Mesodermal cell (in vitro differentiated cells): ENCODE measurements at regions not wholly inside any gene's neighbourhood (a gene's known extent, or its start where the extent isn't known, plus 50 kb on each side); places are given as distances from the start of the nearest gene placed in this dataset.

Experiments used
- H3K27ac ChIP-seq: 2 replicates; pipeline ENCODE4 v1.7.0; 2013; ENCODE audit warnings: mild to moderate bottlenecking, low read depth, low read length, moderate library complexity; ENCODE audit not compliant: severe bottlenecking
- H3K36me3 ChIP-seq: 2 replicates; pipeline ENCODE4 v1.7.1; 2013; ENCODE audit warnings: mild to moderate bottlenecking, low read length, moderate library complexity; ENCODE audit not compliant: control insufficient read depth, insufficient read depth
- H3K4me1 ChIP-seq: one replicate; pipeline ENCODE4 v1.7.1; 2013; ENCODE audit warnings: mild to moderate bottlenecking, low read length; ENCODE audit not compliant: insufficient read depth, control insufficient read depth, poor library complexity, severe bottlenecking
- H3K4me3 ChIP-seq: 2 replicates; pipeline ENCODE4 v1.7.0; 2013; ENCODE audit warnings: low read length, control low read depth, mild to moderate bottlenecking; ENCODE audit not compliant: insufficient read depth, poor library complexity, severe bottlenecking; ENCODE audit errors: extremely low read depth
- H3K9me3 ChIP-seq: 2 replicates; pipeline ENCODE4 v1.7.1; 2013; ENCODE audit warnings: mild to moderate bottlenecking, low read length, moderate library complexity; ENCODE audit not compliant: control insufficient read depth
- WGBS, 2 experiments: methylation state at CpG; one replicate each; pipeline ENCODE4 v1.1.5; 2013; ENCODE audit warnings: missing lambda C conversion rate in 2 of 2; ENCODE audit not compliant: insufficient coverage in 2 of 2; 5-methylcytosine and 5-hydroxymethylcytosine counted together

DNA sequence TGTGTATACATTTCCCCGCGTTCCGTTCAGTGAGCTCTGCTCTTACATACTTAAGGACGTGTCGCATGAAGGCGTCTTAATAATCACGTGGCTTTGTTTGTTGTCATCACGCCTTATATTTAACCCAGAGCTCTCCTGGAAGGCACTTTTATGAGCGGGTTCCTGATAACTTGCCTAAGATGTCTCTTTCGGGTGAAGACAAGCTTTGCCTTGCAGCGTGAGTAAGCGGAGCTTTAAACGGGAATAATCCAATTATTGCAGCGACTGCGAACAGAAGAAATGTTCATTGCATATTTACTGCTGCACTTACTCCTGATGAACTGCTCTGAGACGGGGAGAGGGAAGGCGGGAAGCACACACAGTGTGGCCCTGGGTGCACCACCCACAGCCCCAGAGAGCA is 1128.2 kb downstream of the BRD1 start:
- WGBS, 2 experiments = 94% methylated on average over 17 of the region's 17 CpGs
- Histone ChIP-seq H3K9me3 (no peaks in the 10 kb centered on the region), H3K4me3 (no peak overlapping the region)

DNA sequence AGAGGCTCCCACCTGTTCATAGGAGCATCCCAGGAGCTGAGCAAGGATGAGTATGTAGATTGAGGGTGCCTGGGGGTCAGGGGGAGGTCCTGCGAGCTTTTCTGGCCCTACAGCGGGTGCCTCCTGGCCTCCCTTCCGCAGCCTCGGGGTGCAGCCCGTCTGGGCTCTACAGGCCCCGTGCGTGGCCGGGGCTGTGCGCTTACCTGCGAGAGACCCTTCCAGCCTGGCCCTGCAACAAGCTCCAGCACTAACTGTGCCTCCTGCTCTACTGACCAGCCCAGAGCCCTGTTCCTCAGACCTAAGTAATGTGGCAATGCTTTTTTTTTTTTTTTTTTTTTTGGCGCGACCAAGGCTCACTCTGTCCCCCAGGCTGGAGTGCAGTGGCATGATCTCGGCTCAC is 1129.1 kb downstream of the BRD1 start:
- no peak overlapping the region for H3K4me3 ChIP-seq
- no peaks in the 10 kb centered on the region for H3K36me3 ChIP-seq
- no peaks in the 10 kb centered on the region for H3K9me3 ChIP-seq
- WGBS, 2 experiments = 69 to 73% methylated on average over 8 of the region's 13 CpGs
- peaks cover 5% of the 10 kb centered on the region for H3K4me1 ChIP-seq
- H3K27ac ChIP-seq = no peak overlapping the region

More for the DNA sequence above, 1128.2 kb downstream of the BRD1 start:
- H3K27ac ChIP-seq = no peak overlapping the region
- H3K4me1 ChIP-seq = peaks cover 5% of the 10 kb centered on the region
- no peaks in the 10 kb centered on the region for H3K36me3 ChIP-seq

DNA sequence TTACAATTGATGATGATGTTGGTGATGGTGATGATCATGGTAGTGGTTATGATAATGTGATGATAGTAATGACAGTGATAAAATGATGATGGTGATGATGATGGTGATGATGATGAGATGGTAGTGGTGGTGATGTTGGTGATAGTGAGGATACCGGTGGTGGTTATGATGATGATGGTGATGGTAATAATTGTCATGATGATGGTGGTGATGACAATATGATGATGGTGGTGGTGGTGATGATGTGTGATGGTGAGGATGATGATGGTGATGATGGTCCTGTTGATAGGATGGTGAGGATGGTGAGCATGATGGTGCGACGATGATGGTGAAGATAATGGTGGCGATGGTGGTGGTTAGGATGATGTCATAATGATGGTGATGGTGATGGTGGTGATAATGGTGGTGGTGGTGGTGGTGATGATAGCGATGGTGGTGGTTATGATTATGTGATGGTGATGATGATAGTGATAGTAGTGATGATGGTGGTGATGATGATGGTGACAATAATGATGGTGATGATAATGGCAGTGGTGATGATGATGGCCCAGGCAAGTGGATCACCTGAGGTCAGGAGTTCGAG is 1129.9 kb downstream of the BRD1 start:
- WGBS, 2 experiments = 89 to 92% methylated on average over 2 to 5 of the region's 6 CpGs
- no peaks in the 10 kb centered on the region for H3K9me3 ChIP-seq
- no peaks in the 10 kb centered on the region for H3K36me3 ChIP-seq
- no peak overlapping the region for H3K27ac ChIP-seq
- H3K4me3 ChIP-seq = no peak overlapping the region
- peaks cover 4% of the 10 kb centered on the region for H3K4me1 ChIP-seq

DNA sequence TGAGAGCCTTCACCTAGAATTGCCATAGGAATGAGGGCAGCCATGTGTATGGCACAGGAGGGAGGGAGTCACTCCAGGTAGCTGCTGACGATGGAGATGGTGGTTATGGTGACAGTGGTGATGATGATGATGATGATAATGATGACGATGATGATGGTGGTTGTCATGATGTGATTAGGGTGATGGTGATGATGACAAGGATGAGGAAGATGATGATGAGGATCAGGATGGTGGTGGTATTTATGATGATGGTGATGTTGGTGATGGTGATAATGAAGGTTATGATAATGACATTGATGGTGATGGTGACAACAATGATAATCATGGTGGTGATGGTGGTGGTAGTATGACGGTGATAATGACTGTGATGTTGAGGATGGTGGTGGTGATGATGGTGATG is 1130.5 kb downstream of the BRD1 start:
- Histone ChIP-seq H3K4me3 (no peak overlapping the region), H3K27ac (no peak overlapping the region), H3K9me3 (no peaks in the 10 kb centered on the region), H3K36me3 (no peaks in the 10 kb centered on the region), H3K4me1 (no peaks in the 10 kb centered on the region)
- WGBS, 2 experiments = 89 to 98% methylated on average over 3 of the region's 3 CpGs

DNA sequence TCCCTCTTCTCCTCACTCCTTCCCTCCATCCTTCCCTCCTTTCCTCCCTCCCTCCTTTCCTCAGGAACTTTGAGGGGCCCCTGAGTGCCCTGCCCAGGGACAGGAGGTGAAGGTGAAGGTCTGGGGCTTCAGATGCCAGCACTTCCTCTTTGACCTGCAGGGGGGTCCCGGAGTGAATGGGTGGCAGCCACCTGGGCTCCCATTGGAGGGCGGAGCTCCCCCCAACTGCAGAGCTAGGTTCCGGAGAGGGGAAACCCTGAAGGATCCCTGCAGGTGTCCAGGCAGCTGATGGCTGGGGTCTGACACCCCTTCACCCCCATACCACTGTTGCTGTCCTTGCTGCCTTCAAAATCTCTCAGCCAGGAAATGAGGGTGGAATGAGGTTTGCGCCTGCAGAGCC is 1131.3 kb downstream of the BRD1 start:
- Histone ChIP-seq H3K4me3 (no peak overlapping the region), H3K4me1 (no peaks in the 10 kb centered on the region), H3K36me3 (no peaks in the 10 kb centered on the region), H3K9me3 (no peaks in the 10 kb centered on the region), H3K27ac (no peak overlapping the region)
- WGBS, 2 experiments = 93 to 100% methylated on average over 3 of the region's 4 CpGs

DNA sequence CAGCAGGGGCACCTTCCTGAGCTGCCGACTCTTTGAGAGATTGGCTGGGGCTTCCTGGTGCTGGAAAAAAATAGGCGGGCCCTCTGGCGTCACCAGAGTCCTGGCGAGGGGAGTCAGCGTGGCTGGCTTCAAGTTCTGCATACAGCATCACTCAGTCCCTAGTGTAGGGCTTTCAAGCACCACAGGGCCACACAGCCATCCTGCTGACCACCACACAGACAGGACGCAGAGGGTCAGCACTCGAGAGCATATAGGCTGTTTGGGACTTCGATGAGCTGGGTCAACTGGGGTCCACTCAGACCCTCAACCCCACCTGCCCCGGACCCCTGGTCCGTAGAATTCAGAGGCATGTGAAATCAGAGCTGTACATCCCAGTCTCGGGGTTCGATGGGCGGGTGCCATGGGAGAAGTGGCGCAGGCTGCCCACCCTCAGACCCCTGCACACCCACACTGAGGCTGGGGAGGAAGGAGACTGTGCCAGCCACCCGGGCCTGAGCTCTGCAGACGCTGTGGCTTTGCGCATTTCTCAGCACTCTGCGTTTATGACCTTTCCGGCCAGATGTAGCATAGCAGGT is 1131.9 kb downstream of the BRD1 start:
- Histone ChIP-seq H3K27ac (no peak overlapping the region), H3K9me3 (no peaks in the 10 kb centered on the region), H3K4me1 (no peaks in the 10 kb centered on the region), H3K36me3 (no peaks in the 10 kb centered on the region), H3K4me3 (no peak overlapping the region)
- 78% methylated on average over 14 to 17 of the region's 19 CpGs for WGBS, 2 experiments

DNA sequence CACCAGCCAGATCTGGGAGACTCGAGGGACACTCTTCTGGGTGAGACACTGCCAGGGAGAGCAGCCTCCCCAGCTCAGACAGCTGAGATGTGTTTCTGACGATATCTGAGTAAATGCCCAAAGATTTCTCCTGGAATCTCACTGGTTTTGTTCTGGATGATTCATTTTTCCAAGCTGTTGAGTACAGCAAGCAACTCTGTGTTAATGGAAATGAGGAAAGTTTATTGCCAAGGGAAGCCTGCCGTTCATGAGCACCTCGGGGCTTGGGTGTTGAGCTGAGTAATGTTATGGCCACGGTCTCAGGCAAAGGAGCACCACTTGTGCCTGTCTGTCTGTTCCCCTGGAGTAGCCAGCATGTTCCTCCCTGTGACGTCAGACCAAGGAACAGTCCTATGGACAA is 1132.4 kb downstream of the BRD1 start:
- no peaks in the 10 kb centered on the region for H3K9me3 ChIP-seq
- 91 to 94% methylated on average over 5 to 6 of the region's 6 CpGs for WGBS, 2 experiments
- no peaks in the 10 kb centered on the region for H3K36me3 ChIP-seq
- no peak overlapping the region for H3K27ac ChIP-seq
- no peaks in the 10 kb centered on the region for H3K4me1 ChIP-seq
- H3K4me3 ChIP-seq = no peak overlapping the region

DNA sequence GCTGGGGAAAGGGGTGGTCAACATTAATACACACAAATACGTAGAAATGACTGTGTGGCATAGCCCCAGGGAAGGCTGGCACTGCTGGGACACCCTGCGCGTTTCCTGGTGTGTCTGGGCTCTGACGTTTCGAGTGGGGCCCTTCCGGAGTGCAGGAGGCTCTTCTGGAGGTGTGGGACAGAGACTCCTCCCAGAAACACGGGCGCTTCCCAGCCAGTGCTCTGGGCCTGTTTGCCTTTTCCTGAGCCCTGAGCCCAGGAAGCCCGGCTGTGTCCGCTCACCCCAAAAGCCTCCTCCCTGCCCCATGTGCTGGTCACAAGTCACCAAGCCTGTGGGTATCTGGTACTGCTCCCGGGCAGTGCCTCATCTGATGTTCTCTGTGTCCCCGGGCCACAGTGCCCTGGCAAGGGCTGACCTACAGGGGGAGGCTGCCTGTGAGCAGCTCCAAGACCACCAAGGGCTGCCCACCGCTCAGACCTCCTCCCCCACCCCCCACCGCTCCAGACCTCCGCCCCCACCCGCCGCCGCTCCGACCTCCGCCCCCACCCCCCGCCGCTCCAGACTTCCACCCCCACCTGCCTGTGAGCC is 1133.3 kb downstream of the BRD1 start:
- 86 to 88% methylated on average over 9 of the region's 22 CpGs for WGBS, 2 experiments
- Histone ChIP-seq H3K36me3 (no peaks in the 10 kb centered on the region), H3K4me3 (no peak overlapping the region), H3K4me1 (no peaks in the 10 kb centered on the region), H3K9me3 (no peaks in the 10 kb centered on the region), H3K27ac (no peak overlapping the region)

DNA sequence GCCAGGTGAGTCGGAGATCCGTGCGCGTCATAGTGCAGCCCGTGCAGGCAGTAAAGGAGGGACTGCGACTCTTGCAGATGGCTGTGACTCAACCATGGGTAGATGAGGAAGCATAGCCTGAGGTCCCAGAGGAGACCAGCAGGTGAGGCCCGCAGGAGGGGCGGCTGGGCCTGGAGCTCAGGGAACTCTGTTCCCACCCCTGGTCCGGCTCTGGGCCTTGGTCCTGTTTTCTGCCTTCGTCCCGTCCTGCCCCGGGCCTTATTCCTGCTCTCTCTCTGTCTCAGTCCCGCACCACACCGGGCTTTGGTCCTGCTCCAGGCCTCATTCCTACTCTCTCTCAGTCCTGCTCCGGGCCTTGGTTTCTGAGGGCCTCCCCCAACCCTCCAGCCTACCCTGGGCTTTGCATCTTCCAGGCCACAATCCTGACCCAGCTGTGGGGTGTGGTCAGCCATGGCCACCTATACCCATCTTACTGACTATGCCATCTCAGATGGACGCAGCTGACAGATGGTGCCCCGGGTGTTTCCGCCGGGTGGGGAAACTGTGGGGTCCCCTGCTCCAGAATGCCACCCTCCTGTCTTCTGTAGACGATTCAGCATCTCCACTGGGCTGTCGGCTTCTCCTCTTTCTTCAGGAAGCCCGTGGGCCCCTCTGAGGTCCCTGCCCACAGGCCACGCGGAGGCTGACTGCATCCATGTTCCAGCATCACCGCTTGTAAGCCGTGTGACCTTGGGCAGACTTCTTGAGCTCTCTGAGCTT is 1134.1 kb downstream of the BRD1 start:
- no peak overlapping the region for H3K4me3 ChIP-seq
- 95% methylated on average over 20 to 26 of the region's 26 CpGs for WGBS, 2 experiments
- no peak overlapping the region for H3K27ac ChIP-seq
- no peaks in the 10 kb centered on the region for H3K4me1 ChIP-seq
- H3K36me3 ChIP-seq = no peaks in the 10 kb centered on the region
- H3K9me3 ChIP-seq = no peaks in the 10 kb centered on the region

DNA sequence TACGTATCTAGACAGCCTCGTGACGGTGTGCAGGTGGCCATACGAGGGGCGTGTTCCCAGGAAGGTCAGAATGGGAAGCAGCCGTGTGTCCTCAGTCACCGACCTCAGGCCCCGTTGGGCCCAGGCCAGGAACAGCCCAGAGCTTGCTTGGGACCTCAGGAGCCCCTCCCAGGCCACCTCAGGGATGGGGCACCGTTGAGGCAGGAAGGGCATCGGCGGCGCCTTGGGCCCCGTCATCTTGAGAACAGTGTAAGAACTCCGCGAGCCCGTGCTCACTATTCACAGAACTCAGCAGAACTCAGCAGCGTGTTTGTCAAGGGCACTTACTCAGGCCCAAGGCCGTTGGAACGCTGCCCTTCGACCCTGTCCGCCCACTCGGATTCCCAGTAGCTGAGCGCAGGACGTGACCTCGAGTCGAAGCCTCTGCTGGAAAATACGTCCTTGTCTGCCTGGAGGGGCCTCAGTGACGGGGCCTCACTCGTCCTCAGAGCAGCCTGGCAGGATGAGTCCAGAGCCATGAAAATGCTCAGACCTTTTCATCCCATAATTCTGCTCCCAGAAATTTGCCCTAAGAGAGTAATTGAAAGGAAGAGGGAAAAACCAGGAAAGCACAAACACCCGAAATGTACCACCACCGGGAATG is 1134.8 kb downstream of the BRD1 start:
- Histone ChIP-seq H3K27ac (no peak overlapping the region), H3K36me3 (no peaks in the 10 kb centered on the region), H3K4me3 (no peak overlapping the region), H3K4me1 (no peaks in the 10 kb centered on the region), H3K9me3 (no peaks in the 10 kb centered on the region)
- WGBS, 2 experiments = 93 to 94% methylated on average over 30 to 31 of the region's 31 CpGs
